NCI-H2107 treated with DMSO at 0.1 percent for 48 hours (cell line): ENCODE measurements at regions not wholly inside any gene's neighbourhood (a gene's known extent, or its start where the extent isn't known, plus 50 kb on each side); places are given as distances from the start of the nearest gene placed in this dataset.
"Not testable (repeated sequence)": the region's sequence is repeated elsewhere in the genome, so short reads cannot be mapped to it uniquely, and the experiment has no call there.

Experiments
- DNase-seq: peaks from one replicate; lab custom pipeline; 2025; ENCODE audit not compliant: unreplicated experiment; lab: John Stamatoyannopoulos, UW

DNA sequence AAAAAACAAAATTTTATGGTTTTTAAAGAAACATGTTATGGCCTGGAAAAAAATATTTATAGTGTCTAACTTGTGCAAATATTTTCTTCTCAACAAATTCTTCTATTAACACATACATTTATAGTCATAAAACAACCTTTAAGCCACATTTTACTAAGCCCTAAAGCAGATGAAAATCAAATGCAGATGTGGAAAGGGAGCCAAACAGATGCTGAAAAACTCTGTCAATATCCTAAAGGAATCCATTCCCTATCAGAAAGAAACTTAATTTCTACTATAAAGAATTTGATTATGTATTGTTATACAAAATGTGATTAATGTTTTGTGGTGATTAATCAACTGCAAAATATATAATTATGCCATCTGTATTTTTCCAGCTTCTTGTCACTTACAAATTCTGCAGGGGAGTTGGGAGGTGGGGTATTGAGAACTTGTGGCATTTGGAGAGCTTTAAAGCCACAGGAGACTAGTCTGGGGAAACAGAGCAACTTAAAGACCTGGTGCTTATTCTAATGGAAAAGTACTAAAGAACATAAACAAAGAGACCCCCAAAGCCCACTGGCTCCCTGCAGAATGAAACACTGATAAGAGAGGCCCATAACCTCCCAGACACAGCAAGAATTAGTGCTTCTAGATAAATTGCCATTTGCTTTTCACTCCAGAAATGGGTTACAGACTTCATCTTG is 1721.0 kb upstream of the PIK3C3 start:
- no peak for DNase-seq

DNA sequence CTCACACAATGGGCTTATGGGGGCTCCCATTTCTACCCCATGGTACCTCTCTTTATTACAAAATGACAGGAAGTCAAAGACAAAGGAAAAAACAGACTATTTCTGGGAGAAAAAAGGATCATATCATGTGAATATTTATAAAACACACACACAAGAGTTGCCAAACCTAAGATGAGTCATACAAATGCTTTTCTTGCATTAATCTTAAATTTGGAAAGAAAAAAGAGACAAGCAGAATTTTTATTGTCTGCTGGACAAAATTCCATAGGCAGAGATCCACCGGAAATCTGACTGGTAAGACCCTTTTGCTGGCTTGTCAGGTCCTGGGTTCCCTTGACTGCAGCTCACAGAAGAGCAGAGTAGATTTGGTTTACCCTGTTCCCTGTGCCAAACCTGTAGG is 1732.3 kb upstream of the PIK3C3 start:
- no peak for DNase-seq

DNA sequence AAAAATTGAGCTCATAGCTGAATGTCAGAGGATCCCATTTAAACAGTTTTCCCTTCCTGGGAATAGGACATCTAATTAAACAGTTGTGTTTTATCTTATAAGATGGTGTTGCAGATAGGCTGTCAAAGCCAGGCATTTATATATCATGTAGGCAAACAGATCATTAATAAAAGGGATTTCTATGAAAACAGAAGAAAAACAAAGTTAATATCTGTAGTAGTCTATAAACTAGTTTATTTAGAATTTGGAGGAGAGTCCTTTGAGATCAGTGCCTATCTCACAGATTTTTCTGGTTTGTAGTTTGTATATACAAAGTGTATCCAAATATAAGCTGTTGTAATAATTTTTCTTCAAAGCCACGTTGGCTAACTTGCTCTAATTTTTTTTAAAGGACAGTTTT is 1738.2 kb upstream of the PIK3C3 start:
- no peak for DNase-seq

DNA sequence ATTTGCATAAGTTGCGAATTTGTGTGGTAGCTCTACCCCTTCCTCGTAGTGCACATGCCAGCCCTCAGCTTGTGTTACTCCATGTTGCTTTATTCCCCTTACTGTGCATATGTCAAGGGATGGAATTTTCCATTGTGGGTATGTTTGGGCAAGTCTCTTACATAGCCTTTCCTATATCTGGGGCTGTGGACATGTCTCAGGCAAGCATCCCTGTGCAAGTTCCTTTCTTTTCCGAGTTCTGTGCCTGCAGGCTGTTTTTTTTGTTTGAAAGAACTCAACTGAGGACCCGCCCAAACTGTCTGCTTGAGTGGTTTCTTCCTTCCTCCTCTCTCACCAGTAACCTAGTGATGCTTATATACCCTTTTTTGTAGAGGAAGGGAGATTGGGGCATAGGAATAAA is 1739.1 kb upstream of the PIK3C3 start:
- no peak for DNase-seq

DNA sequence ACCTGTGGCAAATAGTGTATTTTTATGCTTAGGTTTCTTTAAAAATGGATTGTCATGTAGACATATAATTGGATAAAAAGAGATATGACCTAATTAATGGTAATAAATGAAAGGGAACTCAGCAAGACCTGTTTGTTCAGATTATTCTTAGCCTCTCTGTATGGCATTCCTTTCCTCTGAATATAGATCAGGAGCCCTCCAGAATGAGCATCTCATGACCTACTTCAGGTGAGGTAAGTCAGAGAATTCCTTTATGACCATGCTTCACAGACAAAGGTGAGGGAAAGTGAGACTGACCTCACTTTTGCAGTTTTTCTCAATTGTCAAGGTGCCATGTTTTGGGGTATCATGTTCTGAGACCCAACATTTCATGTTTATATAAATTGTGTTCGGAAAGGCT is 1744.3 kb upstream of the PIK3C3 start:
- DNase-seq: no peak

DNA sequence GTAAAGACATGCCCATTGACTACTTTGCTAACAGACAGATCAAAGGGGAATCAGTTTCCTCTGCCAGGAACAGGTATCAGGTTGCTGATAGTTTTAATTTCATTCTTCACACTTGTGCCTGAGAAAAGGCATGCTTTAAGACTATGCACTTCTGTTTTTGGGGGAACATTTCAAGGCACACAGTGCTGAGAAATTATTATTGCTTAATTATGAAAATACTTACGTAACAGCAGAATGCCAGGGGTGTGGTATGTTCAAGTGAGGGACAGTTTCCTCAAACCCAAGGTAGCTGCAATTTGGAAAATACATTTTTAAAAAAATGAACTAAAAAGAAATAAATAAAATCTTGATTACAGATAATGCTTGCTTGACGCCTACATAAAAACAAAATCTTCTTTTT is 1746.1 kb upstream of the PIK3C3 start:
- peak; percentile 9 for DNase-seq

DNA sequence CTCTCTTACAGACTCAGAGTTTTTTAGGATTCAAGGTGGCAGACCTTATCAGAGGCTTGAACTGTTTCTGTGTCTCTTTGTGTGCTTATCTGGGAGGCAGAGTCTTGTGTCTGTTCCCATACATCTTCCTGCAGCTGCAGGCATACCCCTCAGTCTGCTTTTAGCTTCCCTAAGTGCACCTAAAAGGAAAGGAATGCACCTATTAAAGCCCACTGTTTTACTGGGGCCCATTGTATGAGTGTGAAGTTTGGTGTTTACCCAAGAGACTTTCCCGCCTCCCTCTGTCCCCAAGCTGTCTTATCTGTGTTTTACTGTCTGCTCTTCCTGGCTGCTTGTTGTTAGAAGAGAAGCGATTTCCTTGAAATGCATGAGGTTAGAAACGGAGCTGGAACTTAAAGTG is 1757.3 kb upstream of the PIK3C3 start:
- no peak for DNase-seq

DNA sequence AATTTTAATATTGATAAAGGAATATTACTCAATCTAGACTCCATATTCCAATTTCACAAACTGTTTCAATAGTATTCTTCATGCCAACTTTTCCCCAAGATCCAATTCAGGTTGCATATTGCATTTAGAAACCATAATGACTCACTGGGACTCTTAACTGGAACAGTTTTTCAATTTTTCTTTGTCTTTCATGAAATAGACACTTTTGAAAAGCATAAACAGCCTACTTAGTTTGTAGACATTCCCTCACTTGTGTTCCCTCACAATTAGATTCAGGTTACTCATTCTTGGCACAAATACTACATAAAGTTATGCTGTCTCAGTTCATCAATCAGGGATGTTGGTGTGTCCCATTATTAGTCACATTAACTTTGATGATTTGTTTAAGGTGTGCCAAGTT is 1768.4 kb upstream of the PIK3C3 start:
- no peak for DNase-seq

DNA sequence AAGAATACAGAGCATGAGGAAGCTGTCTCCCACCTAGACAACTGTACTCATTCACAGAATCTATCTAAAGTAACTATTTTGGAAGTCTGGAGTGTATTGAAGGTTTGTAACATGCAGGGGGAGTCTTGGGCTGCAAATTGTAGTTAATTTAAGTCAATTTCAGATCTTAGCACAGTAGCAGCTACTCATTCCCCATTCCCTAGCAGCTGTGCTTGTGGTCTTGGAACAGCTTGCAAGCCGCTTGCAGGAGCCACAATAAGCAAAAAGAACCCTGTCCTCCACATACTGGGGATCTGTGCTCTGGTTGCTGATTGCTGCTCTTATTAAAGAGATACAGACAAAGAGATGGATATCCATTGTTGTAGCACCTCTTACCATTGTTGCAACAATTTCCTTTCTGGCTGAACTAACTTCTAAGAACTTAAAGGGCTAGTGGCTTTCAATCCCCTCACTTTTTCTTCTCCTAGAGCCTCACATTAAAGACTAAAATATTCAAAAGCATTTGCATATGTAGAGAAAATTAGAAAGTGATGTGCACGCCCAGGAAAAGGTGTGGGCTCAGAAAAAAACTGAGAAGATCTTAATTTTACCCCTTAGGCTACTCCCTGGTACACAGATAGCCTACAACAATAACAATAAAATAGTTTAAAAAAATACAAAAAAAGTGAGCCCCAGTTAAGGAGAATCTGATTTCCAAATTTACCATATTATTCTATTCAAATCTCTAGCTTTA is 1775.1 kb upstream of the PIK3C3 start:
- peak; percentile 60 for DNase-seq

DNA sequence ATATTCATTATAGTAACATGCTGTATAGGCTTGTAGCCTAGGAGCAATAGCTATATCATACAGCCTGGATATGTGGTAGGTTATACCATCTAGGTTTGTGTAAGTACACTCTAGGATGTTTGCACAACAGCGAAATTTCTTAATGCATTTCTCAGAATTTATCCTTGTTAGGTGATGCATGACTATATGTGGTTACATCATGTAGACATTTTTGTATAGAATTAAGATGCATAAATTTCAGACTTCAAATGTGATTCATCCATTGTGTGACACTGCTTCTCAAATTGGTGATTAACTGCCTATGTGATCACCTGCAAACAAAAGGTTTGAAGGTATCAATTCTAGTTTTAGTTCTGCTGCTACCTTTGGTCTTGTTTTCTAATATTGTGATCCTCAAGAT is 1787.0 kb upstream of the PIK3C3 start:
- DNase-seq: no peak

DNA sequence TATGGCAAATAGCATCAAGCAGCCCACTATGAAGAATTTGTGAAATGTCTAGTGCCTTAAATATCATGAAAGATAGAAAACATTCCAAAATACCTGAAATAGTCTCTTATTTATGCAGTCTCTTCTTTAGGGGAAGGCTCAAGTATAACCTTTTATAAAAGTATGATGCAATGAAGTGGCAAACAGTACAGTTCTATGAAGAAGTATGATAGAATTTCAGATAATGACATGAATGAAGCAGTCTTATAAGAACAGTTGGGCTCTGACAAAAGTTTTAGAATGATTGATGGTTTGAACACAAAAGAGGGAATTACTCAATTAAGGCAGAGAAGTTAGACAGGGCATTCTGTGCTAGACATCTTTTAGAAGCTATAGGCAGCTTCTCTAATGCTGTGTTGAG is 1791.8 kb upstream of the PIK3C3 start:
- DNase-seq: peak; percentile 22

DNA sequence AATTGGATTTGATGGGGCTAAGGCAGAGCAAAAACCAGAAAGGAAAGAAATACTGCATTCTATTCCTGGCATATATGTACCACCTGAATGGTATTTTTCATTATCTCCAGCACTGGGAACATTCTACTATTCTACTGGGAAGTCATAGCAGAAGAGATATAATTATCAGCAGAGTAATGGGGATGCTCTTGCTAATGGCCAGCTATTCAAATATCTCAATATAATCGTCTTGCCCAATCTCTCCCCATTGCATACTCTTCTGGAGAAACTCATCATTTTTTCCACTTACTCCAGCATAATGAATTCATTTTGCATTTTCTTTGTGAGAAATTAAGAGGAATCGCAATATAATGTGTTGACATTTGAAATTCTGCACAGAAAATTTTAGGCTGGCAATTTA is 1794.7 kb upstream of the PIK3C3 start:
- no peak for DNase-seq

DNA sequence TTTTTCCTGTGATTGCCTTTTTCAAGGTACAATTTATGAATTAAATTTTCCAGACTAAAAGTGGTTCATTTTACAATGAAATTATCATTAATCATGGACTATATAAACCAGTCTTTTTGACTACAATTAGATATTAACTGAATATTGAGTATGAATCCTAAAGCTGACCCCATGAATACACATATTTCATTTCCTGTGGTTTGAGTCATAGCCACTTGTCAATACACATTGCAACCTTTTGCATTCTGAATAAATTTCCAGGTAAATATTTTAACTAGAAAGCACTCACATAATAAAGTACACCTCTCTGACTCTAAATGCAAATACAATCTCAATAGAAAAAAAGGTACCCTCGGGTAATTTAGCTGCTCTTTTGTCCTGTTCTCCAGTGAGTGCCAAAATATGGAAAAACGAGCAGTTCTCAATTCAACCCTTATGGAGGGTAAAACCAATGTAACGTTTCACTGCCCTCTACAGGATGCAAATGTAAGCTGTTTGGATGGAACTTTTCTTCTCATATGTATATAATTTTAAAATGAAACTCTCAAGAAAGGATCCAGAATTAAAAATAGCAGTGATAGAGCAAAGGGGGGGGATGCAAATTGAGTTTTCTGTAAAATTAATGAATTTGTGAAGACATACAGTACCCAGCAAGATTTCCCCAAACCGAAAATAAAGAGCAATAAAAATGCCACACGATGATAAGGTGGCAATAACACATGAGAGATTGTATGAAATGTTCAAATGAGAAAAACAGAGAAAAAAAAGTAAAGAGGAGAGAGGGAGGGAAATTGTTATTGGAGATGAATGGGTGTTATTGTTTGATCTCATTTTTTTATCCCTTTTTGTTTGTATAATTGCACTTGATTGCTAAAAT is 1795.7 kb upstream of the PIK3C3 start:
- peak; percentile 84 for DNase-seq

DNA sequence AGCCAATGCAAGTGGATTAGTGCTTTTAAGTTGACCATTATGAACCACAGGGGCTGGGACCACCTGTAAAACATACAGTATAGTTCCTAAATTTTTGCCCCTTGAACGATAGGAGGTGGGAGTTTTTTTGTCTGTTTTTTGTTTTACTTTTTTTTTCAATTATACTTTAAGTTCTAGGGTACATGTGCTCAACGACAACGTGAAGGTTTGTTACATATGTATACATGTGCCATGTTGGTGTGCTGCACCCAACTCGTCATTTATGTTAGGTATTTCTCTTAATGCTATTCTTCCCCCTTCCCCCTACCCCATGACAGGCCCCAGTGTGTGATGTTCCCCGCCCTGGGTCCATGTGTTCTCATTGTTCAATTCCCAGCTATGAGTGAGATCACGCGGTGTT is 1797.9 kb upstream of the PIK3C3 start:
- no peak for DNase-seq

DNA sequence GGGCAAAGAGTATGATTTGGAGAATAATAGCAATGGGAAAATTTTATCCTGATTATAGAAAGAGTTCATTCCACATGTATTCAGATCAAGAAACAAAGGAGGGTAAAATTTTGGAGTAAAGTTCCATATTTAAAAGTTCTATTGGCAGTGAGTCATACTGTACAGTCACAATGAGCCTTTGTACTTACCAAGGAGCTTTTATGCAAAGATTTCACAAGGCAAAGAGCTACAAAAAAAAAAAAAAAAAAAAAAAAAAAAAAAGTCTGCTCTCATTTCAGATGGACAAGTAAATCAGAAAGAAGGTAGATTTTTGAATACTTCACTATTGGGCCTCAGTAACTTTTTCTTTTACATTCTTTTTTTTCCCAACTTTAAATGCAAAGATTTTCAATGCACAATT is 1802.2 kb upstream of the PIK3C3 start:
- no peak for DNase-seq

DNA sequence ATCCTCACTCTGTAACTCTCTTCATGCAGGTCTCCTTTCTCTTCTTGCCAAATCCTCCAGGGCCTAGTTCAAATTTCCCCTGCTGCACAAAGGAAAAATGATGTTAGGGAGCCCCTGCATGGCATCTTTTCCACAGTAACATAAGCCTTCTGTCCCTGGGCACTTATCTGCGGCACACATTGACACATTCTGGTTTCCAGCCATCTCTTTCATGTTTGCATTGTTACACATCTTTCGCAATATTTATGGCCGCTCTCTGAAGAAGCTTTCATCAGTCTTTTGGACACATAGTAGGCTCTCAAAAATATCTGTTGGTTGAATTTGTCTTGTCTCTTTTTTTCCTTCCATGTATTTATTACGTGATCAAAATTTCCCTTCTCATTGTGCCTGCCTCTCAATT is 1806.1 kb upstream of the PIK3C3 start:
- DNase-seq: peak; percentile 26

DNA sequence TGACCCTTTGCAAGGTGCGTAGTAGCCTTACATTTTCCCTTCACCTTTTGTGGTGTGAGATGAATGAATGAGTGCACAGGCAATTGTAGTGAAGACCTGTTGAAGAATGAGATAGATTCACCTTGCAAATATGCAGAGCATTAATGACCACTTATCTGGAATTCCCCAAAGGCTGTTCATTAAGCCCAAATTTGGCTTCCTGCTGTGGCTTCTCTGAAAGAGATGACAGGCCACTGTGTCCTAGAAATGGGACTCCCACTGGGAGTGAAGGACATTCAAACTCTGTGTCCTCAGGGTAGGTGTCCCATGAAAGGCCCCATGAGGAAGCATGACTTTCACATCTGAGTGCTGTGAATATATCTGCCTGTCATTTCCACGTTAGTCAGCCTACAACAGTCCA is 1821.8 kb upstream of the PIK3C3 start:
- DNase-seq: no peak

DNA sequence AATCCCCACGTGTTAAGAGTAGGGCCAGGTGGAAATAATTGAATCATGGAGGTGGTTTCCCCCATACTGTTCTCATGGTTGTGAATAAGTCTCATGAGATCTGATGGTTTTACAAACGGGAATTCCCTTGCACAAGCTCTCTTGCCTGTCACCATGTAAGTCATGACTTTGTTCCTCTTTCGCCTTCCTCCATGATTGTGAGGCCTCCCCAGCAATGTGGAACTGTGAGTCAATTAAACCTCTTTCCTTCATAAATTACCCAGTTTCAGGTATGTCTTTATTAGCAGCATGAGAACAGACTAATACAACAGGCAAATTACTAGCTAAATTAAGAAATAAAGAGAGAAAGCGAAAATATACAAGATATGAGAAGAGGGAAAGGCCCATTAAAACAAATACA is 1822.6 kb upstream of the PIK3C3 start:
- not testable (repeated sequence) for DNase-seq

DNA sequence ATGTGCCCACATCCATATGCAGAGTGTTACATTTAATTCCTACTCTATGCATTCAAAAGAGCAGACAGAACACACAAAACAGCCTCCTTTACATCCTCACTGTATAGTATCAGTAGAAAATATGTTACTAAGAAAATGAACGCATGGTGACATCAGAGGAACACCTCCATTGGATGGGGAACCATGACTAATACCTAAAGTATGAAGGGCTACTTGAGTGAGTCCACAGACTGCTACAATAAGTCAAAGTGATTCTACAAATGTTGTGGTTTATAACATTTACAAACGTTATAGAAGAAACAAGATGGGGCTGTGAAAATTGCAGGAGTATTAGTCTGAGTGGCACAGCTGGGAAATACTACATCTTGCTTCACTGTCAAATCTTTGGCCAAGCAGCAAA is 1830.9 kb upstream of the PIK3C3 start:
- no peak for DNase-seq

DNA sequence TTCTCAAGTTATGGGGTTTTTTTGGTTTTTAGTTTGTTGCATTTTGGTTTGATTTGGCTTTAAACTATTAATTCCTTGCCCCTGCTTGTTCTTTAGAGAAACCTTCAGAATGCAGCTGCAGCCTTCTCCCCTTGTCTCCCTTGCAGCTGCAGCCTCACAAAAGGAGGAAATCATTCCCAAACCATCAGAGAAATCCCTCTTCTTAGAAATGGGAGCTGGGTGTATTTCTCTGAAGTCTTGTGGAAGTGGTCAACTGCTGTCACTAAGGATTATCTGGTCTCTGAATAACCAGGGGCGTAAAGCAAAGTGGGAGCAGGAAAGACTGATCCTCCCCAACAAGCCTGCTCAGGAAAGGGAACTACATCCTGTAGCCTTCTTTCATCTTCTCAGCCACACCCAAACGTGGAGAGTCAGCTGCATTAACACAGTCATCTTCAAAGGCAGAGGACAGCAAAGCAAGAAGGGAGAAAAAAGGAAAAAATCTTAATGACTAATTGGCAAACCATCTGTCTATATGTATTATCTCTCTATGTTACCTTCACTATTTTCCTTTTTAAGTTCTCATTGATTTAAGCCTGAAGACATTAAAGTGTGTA is 1834.1 kb upstream of the PIK3C3 start:
- DNase-seq: no peak

DNA sequence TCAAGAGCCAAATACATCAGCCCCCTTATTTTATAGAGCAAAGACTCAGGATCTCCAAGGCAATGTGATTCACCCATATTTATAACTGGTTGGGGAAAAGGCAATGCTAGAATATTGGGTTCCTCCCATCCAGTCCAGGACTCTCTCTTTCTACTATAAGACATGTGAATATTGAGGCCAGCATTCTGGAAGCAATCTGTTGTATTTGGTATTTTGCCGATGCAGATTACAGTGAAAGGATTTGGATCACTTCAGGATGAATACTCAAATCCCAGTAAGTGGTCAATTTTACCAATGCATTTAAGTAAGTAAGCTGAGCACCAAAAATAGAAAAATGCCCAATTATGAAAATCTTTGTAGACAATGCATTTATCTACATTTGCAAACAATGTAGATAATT is 1834.7 kb upstream of the PIK3C3 start:
- no peak for DNase-seq

DNA sequence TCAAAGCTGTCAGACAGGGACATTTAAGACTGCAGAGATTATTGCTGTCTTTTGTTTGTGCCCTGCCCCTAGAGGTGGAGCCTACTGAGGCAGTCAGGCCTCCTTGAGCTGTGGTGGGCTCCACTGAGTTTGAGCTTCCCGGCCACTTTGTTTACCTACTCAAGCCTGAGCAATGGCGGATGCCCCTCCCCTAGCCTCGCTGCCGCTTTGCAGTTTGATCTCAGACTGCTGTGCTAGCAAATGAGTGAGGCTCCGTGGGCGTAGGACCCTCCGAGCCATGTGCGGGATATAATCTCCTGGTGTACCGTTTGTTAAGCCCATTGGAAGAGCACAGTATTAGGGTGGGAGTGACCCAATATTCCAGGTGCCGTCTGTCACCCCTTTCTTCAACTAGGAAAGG is 1835.5 kb upstream of the PIK3C3 start:
- DNase-seq: not testable (repeated sequence)
